Upper lobe of left lung (tissue), 4 donors: ENCODE measurements at regions not wholly inside any gene's neighbourhood (a gene's known extent, or its start where the extent isn't known, plus 50 kb on each side); places are given as distances from the start of the nearest gene placed in this dataset.

Experiments used
- EP300 ChIP-seq, 4 donors: sonication (generic); formaldehyde crosslinking; IDR thresholded peaks; one replicate each; pipeline ENCODE4 v1.5.1; 2017; ENCODE audit warnings: antibody characterized with exemption in 4 of 4, control low read depth in 2 of 4
- POLR2A ChIP-seq, 4 donors: fragments of 450-650 bp; IDR thresholded peaks; one replicate each; pipeline ENCODE4 v1.5.1; 2016 to 2017; ENCODE audit warnings: antibody characterized with exemption in 4 of 4, mild to moderate bottlenecking in 2 of 4
- POLR2AphosphoS5 ChIP-seq, 2 donors: sonication (generic); formaldehyde crosslinking; IDR thresholded peaks; one replicate each; pipeline ENCODE4 v1.5.1; 2017; ENCODE audit warnings: antibody characterized with exemption in 2 of 2
- TF ChIP-seq, protein P1 (sequence below), 6 experiments: fragments of 450-650 bp in 4 of 6; fragments of 200-600 bp in 2 of 6; sonication (generic) in 2 of 6; IDR thresholded peaks; one replicate each; pipeline ENCODE4 v1.5.1; 2016 to 2019; ENCODE audit warnings: antibody characterized with exemption in 6 of 6

DNA sequence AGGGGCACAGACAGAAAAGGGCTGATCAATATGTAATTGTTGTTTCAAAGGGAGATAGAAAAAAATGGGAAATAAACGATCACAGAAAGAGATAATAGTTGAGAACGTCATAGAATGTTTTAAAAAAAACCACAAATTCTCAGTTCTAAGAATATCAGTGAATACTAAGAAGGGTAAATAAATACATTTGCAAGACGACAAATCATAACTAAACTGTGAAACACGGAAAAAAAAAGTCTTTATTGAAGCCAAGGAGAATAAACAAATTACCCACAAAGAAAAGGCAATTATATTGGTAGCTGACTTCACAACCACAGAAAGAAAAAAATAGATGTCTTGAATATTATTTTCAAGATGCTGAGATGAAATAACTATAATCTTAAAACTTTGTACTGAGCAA, 305.2 kb upstream of the STEAP1 start:
- TF ChIP-seq POLR2AphosphoS5 (IDR thresholded peaks at IDR 0.05) (no peak), POLR2A (IDR thresholded peaks at IDR 0.05) (no peak), EP300 (IDR thresholded peaks at IDR 0.05) (no peak)
- TF ChIP-seq, protein P1, sequence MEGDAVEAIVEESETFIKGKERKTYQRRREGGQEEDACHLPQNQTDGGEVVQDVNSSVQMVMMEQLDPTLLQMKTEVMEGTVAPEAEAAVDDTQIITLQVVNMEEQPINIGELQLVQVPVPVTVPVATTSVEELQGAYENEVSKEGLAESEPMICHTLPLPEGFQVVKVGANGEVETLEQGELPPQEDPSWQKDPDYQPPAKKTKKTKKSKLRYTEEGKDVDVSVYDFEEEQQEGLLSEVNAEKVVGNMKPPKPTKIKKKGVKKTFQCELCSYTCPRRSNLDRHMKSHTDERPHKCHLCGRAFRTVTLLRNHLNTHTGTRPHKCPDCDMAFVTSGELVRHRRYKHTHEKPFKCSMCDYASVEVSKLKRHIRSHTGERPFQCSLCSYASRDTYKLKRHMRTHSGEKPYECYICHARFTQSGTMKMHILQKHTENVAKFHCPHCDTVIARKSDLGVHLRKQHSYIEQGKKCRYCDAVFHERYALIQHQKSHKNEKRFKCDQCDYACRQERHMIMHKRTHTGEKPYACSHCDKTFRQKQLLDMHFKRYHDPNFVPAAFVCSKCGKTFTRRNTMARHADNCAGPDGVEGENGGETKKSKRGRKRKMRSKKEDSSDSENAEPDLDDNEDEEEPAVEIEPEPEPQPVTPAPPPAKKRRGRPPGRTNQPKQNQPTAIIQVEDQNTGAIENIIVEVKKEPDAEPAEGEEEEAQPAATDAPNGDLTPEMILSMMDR (IDR thresholded peaks at IDR 0.05): no peak
